ENCODE measurements at regions not wholly inside any gene's neighbourhood (a gene's known extent, or its start where the extent isn't known, plus 50 kb on each side); places are given as distances from the start of the nearest gene placed in this dataset.

DNA sequence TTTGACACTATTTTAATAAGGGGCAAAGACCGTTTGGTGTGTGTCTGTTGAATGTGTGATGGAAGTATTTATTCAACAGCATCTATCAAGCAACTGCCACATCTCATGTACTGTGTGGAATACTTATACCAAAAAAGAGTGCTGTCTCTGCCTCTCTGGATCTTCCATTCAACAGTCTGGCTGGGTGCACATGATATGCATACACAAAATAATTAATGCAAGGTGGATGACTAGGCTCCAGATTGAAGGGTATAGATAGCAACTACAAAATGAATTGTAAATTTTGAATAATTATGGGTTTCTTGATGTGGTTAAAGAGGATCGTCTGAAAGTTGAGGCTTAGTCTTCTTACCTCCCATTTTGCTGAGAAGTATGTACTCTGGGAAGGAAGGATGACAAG, 145.9 kb upstream of the OTX2 start:
- TF ChIP-seq POLR2A (IDR thresholded peaks at IDR 0.05), result no peak
- no peak for TF ChIP-seq CTCF (IDR thresholded peaks at IDR 0.05 in 4 of 5, conservative IDR thresholded peaks at IDR 0.05 in 1 of 5)

Data from gastrocnemius medialis (tissue), 4 donors.